GM12878 (cell line): ENCODE measurements at regions not wholly inside any gene's neighbourhood (a gene's known extent, or its start where the extent isn't known, plus 50 kb on each side); places are given as distances from the start of the nearest gene placed in this dataset.

Experiments
- CEBPB ChIP-seq, 2 experiments: fragments of 150-350 bp in 1 of 2; IDR thresholded peaks; 2 replicates each; pipeline ENCODE4 v1.6.1; 2012 to 2014; ENCODE audit warnings: low read depth in 2 of 2, low read length in 2 of 2, borderline replicate concordance in 1 of 2, inconsistent platforms in 1 of 2
- CREM ChIP-seq: IDR thresholded peaks from 2 replicates; pipeline ENCODE4 v1.6.1; 2014; ENCODE audit warnings: antibody characterized with exemption, low read depth
- EED ChIP-seq: sonication (generic); IDR thresholded peaks from 2 replicates; pipeline ENCODE4 v1.6.1; 2016; ENCODE audit warnings: antibody characterized with exemption, low read depth
- GABPA ChIP-seq: IDR thresholded peaks from 2 replicates; pipeline ENCODE4 v1.6.1; 2014; ENCODE audit warnings: antibody characterized with exemption, low read depth, mild to moderate bottlenecking, inconsistent platforms
- MAX ChIP-seq: IDR thresholded peaks from 2 replicates; pipeline ENCODE4 v1.6.1; 2012; ENCODE audit warnings: low read depth, low read length, improper control_type of control experiment
- MTA2 ChIP-seq: fragments of 450-650 bp; IDR thresholded peaks from 2 replicates; pipeline ENCODE4 v1.6.1; 2016; ENCODE audit warnings: low read depth, mild to moderate bottlenecking, moderate library complexity
- NR2C1 ChIP-seq: fragments of 450-650 bp; IDR thresholded peaks from 2 replicates; pipeline ENCODE4 v1.6.1; 2017; ENCODE audit warnings: antibody characterized with exemption, mild to moderate bottlenecking, moderate library complexity
- NR2C2 ChIP-seq: IDR thresholded peaks from 2 replicates; pipeline ENCODE4 v1.6.1; 2011; ENCODE audit warnings: borderline replicate concordance, low read depth; ENCODE audit not compliant: control insufficient read depth, insufficient read length
- PBX3 ChIP-seq: IDR thresholded peaks from 2 replicates; pipeline ENCODE4 v1.6.1; 2011; ENCODE audit warnings: mild to moderate bottlenecking, low read depth, low read length, moderate library complexity; ENCODE audit not compliant: insufficient replicate concordance
- TF ChIP-seq, protein P1 (sequence below), 3 experiments: IDR thresholded peaks in 2 of 3; conservative IDR thresholded peaks in 1 of 3; 2 replicates each; pipeline ENCODE4 v1.5.1; 2011; ENCODE audit warnings: low read depth in 3 of 3, low read length in 3 of 3, mild to moderate bottlenecking in 3 of 3, control low read depth in 2 of 3, moderate library complexity in 2 of 3, inconsistent platforms in 1 of 3, mixed read lengths in 1 of 3; ENCODE audit not compliant: control insufficient read depth in 2 of 3, insufficient read depth in 1 of 3; ENCODE audit errors: extremely low read depth in 1 of 3

- TF ChIP-seq PBX3 (no peak), MTA2 (no peak), CREM (no peak), NR2C1 (no peak), CEBPB (IDR thresholded peaks at IDR 0.05; ENCODE audit: borderline replicate concordance in 1 of 2, low read depth in 2 of 2, low read length in 2 of 2) (no peak), GABPA (no peak), NR2C2 (no peak), EED (no peak), MAX (no peak)
- TF ChIP-seq, protein P1, sequence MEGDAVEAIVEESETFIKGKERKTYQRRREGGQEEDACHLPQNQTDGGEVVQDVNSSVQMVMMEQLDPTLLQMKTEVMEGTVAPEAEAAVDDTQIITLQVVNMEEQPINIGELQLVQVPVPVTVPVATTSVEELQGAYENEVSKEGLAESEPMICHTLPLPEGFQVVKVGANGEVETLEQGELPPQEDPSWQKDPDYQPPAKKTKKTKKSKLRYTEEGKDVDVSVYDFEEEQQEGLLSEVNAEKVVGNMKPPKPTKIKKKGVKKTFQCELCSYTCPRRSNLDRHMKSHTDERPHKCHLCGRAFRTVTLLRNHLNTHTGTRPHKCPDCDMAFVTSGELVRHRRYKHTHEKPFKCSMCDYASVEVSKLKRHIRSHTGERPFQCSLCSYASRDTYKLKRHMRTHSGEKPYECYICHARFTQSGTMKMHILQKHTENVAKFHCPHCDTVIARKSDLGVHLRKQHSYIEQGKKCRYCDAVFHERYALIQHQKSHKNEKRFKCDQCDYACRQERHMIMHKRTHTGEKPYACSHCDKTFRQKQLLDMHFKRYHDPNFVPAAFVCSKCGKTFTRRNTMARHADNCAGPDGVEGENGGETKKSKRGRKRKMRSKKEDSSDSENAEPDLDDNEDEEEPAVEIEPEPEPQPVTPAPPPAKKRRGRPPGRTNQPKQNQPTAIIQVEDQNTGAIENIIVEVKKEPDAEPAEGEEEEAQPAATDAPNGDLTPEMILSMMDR (IDR thresholded peaks at IDR 0.05 in 2 of 3, conservative IDR thresholded peaks at IDR 0.05 in 1 of 3; ENCODE audit: control insufficient read depth in 2 of 3, extremely low read depth in 1 of 3, insufficient read depth in 1 of 3, low read depth in 3 of 3, low read length in 3 of 3), result peak in 1 of 3 experiments; percentile 30; a peak in 3 of 6 replicates
Observed at GRCh38 chr2:219998714-219999227, 371.3 kb downstream of the SLC4A3 start.
